KOPT-K1 (cell line): ENCODE measurements at regions not wholly inside any gene's neighbourhood (a gene's known extent, or its start where the extent isn't known, plus 50 kb on each side); places are given as distances from the start of the nearest gene placed in this dataset.

Experiments
- H3K27ac ChIP-seq: fragments of 200-600 bp; sonication (generic); 2 replicates; pipeline ENCODE4 v1.5.1; 2016; ENCODE audit warnings: antibody characterized with exemption, mild to moderate bottlenecking, low read depth, low read length; ENCODE audit not compliant: poor library complexity, severe bottlenecking
- H3K36me3 ChIP-seq: fragments of 200-600 bp; sonication (generic); 2 replicates; pipeline ENCODE4 v1.5.1; 2017; ENCODE audit warnings: antibody characterized with exemption, mild to moderate bottlenecking, low read length, moderate library complexity; ENCODE audit not compliant: insufficient read depth
- H3K9me3 ChIP-seq: fragments of 200-600 bp; sonication (generic); 2 replicates; pipeline ENCODE4 v1.5.1; 2017; ENCODE audit warnings: antibody characterized with exemption, low read length, mild to moderate bottlenecking; ENCODE audit not compliant: insufficient read depth, poor library complexity, severe bottlenecking

GRCh38 chr2:192887337-192887736, 692.6 kb upstream of the TMEFF2 start:
- Histone ChIP-seq H3K9me3 (no peaks in the 10 kb centered on the region), H3K27ac (no peak overlapping the region), H3K36me3 (no peaks in the 10 kb centered on the region)

GRCh38 chr2:192886636-192887035, 691.9 kb upstream of the TMEFF2 start:
- H3K9me3 ChIP-seq: no peaks in the 10 kb centered on the region
- no peak overlapping the region for H3K27ac ChIP-seq
- H3K36me3 ChIP-seq: no peaks in the 10 kb centered on the region

- Histone ChIP-seq H3K36me3 (no peaks in the 10 kb centered on the region), H3K9me3 (no peaks in the 10 kb centered on the region), H3K27ac (no peak overlapping the region)
Measured at GRCh38 chr2:192885569-192886160, 690.9 kb upstream of the TMEFF2 start.

DNA sequence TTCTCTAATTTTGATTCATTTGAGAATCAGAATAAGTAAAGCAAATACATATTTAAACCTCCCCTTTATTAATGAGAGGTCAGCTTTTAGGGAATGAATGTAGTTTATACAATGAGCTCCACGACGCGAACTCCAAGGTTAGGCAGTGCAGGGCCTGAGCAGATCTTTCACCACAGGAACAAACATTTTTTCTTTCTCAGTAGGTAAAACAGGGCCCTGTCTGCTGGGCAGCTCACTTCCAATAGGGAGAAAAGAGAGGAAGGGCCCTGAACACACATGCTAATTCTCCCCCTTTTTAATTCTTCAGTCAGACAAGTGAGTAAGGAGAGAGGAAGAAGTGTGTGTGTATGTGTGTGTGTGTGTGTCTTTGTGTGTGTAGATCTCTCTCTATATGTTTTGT, 682.4 kb upstream of the TMEFF2 start:
- no peaks in the 10 kb centered on the region for H3K36me3 ChIP-seq
- H3K27ac ChIP-seq: no peak overlapping the region

GRCh38 chr2:192876698-192877097, 682.0 kb upstream of the TMEFF2 start:
- no peak overlapping the region for H3K27ac ChIP-seq
- no peaks in the 10 kb centered on the region for H3K9me3 ChIP-seq
- no peaks in the 10 kb centered on the region for H3K36me3 ChIP-seq

More for the DNA sequence above, 682.4 kb upstream of the TMEFF2 start:
- no peaks in the 10 kb centered on the region for H3K9me3 ChIP-seq

GRCh38 chr2:192854706-192855105, 660.0 kb upstream of the TMEFF2 start:
- Histone ChIP-seq H3K27ac (no peak overlapping the region), H3K36me3 (no peaks in the 10 kb centered on the region)

DNA sequence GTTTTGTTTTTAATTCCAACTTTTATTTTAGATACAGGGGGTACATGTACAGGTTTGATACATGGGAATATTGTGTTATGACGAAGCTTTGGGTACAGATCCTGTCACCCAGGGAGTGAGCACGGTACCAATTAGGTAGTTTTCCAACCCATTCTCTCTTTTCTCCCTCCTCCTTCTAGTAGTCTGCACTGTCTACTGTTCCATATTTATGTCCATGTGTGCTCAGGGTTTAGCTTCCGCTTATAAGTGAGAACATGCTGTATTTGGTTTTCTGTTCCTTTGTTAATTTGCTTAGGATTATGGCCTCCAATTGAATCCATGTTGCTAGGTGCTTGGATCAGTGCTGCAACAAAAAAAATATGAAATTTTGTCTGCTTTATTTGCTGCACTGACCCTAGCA, 659.3 kb upstream of the TMEFF2 start:
- Histone ChIP-seq H3K27ac (no peak overlapping the region), H3K9me3 (no peaks in the 10 kb centered on the region), H3K36me3 (no peaks in the 10 kb centered on the region)

More at GRCh38 chr2:192854706-192855105, 660.0 kb upstream of the TMEFF2 start:
- H3K9me3 ChIP-seq: no peaks in the 10 kb centered on the region

DNA sequence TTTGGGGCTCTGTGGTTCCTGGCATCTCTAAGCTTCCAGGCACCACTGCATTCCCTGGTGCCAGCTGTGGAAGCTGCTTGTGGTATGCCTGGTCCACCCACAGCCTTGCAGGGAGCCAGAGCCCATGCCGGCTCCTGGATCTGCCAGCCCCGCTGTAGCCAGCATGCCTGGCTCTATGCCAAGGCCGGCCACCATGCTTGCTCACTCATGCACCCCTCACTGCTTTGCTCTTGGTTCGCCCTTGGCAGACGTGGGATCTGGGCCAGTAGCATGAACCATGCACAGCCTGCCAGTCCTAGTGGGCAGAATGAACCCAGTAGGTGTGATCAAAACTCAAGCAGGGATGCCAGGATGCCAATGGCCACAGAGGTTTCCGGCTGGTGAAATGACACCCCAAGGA, 634.2 kb upstream of the TMEFF2 start:
- Histone ChIP-seq H3K36me3 (no peaks in the 10 kb centered on the region), H3K27ac (no peak overlapping the region), H3K9me3 (no peaks in the 10 kb centered on the region)

DNA sequence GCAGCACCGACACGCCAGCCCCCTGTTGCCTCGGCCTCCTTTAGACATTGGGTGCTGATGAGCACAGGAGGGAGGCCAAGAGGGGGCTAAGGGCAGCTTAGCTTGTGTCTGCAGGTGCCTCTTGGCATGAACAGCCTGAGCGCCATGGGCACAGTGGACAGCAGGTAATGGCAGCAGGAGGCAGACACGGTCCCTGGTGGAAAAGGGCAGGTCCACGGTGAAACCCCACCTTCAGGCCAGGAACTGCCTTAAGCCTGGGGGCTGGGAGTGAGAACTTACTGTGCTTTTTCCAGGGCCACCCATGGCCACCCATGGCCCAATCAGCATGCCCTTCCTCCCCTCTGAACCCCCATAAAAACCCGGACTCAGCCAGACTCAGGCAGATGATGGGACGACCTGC, 633.4 kb upstream of the TMEFF2 start:
- Histone ChIP-seq H3K27ac (no peak overlapping the region), H3K9me3 (no peaks in the 10 kb centered on the region), H3K36me3 (no peaks in the 10 kb centered on the region)

DNA sequence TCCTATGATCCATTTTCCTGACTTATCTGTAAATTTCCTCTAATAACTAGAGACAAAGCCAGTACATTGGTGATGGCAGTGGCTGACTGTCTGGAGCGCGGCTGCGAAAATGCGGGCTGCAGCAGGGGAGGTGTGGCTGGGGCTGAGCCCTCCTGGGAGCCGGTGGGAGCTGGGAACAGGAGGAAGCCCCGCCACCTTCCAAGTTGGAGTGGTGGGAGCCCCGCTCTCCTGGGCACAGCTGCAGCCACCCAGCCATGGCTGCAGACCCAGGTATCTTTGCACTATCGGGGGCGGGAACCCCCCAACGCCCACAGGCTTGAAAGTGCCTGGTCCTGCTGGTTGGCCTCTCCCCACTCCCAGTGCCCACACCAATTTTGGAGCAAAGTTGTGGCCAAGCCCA, 633.0 kb upstream of the TMEFF2 start:
- Histone ChIP-seq H3K27ac (no peak overlapping the region), H3K9me3 (no peaks in the 10 kb centered on the region), H3K36me3 (no peaks in the 10 kb centered on the region)

DNA sequence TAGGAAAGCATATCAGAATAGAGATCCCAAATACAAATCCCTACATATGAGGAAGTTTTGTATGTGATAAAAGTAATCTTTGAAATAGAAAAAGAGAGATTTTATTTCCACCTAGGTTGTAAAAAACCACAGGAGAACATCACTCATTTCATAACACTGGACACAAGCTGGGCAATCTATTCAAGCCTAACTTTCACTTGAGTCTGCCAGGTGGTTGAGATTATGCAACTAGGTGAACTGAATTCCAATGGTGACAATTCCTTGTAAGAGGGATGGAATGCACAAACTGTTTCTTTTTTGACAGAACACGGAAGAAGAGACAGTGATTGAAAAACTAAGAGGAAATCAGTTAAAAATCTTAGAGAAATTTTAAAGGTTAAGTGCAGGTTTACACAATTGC, 619.6 kb upstream of the TMEFF2 start:
- H3K9me3 ChIP-seq: no peaks in the 10 kb centered on the region
- H3K36me3 ChIP-seq: no peaks in the 10 kb centered on the region
- no peak overlapping the region for H3K27ac ChIP-seq

GRCh38 chr2:192813341-192813740, 618.6 kb upstream of the TMEFF2 start:
- H3K36me3 ChIP-seq: no peaks in the 10 kb centered on the region
- H3K27ac ChIP-seq: no peak overlapping the region
- H3K9me3 ChIP-seq: no peaks in the 10 kb centered on the region

- no peaks in the 10 kb centered on the region for H3K36me3 ChIP-seq
- H3K27ac ChIP-seq: no peak overlapping the region
- H3K9me3 ChIP-seq: no peaks in the 10 kb centered on the region
Measured at GRCh38 chr2:192809173-192809572, 614.4 kb upstream of the TMEFF2 start.

DNA sequence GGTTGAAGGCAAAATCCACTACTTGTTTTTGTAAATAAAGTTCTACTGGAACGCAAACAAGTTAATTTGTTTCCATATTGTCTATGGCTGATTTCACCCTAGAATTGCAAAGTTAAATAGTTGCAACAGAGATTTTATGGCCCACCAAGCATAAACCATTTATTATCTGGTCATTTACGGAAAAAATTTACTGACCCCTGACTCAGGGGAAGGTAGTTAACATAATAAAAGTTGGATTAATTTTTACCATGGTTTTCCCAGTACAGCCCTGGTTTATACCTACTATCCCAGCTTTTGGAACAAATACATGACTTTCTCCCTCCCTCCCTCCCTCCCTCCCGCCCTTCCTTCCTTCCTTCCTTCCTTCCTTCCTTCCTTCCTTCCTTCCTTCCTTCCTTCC, 588.9 kb upstream of the TMEFF2 start:
- Histone ChIP-seq H3K9me3 (no peaks in the 10 kb centered on the region), H3K27ac (no peak overlapping the region), H3K36me3 (no peaks in the 10 kb centered on the region)

DNA sequence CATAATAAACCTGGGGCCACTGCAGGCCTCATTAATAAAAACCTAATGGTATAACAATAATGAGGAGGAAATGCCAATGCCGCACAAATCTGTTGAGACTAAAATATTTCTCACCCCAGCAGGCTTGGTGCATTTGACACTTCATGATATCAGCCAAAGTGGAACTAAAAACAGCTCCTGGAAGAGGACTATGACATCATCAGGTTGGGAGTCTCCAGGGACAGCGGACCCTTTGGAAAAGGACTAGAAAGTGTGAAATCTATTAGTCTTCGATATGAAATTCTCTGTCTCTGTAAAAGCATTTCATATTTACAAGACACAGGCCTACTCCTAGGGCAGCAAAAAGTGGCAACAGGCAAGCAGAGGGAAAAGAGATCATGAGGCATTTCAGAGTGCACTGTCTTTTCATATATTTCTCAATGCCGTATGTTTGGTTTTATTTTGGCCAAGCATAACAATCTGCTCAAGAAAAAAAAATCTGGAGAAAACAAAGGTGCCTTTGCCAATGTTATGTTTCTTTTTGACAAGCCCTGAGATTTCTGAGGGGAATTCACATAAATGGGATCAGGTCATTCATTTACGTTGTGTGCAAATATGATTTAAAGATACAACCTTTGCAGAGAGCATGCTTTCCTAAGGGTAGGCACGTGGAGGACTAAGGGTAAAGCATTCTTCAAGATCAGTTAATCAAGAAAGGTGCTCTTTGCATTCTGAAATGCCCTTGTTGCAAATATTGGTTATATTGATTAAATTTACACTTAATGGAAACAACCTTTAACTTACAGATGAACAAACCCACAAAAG, 580.9 kb upstream of the TMEFF2 start:
- Histone ChIP-seq H3K36me3 (no peaks in the 10 kb centered on the region), H3K9me3 (no peaks in the 10 kb centered on the region), H3K27ac (no peak overlapping the region)

DNA sequence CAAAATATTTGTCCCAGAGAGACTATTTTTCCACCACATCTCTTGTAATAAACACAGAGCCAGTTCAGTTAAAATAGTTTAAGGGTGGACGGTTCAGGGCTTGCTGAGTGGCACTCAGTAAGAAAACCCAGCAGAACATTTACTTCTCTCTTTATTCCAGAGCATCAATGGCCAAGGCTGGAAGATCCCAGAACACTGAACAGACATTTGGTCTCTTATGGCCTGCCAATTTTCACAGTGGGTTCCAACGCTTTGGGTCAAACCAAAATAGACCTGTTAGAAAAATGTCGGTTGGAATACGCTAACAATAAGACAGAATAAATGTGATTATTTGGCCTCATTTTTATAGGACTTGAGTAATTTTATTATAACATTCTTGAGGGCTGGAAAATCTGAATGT, 580.3 kb upstream of the TMEFF2 start:
- H3K27ac ChIP-seq: no peak overlapping the region
- no peaks in the 10 kb centered on the region for H3K9me3 ChIP-seq
- H3K36me3 ChIP-seq: no peaks in the 10 kb centered on the region
